C4-2B (cell line): ENCODE measurements at regions not wholly inside any gene's neighbourhood (a gene's known extent, or its start where the extent isn't known, plus 50 kb on each side); places are given as distances from the start of the nearest gene placed in this dataset.

Source experiments
- ZFX ChIP-seq: fragments of 450-650 bp; IDR thresholded peaks from 2 replicates; pipeline ENCODE4 v1.6.1; 2017
- TF ChIP-seq, protein P1 (sequence below): fragments of 450-650 bp; conservative IDR thresholded peaks from 2 replicates; pipeline ENCODE4 v1.5.1; 2017; ENCODE audit warnings: mild to moderate bottlenecking

DNA sequence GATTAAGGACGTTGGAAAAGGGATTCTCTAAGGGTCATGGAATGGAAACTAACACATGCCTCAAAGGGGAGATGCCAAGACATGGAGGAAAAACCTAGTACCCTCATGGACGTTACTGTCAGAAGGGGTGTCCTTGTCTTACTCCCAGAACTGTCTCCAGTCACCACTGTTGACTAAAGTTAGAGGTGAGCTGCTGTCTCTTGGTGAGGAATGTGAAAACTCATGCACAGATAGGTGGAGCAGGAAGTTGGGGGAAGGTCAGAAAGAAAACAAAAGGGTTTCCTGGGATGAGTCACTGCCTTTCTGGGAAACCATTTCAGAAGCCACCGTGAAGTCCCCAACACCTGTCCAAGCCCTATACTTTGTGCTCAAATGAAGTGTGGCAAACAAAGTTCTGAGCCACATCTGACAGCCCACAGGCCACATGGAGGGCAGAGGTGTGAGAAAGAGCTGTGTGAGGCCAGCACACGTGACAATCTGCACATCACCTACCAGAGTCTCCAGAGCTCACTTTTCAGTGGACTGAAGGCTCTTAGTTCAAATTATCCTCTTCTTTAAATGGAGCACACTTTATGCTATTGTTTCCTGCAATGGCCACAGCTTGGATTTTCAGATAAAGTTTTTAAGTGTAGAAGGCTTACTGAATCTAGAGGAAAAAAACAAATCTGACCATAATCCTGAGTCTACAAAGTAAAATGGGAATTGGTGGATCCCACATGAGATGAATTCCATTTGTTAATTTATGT is 92.9 kb upstream of the EGLN3 start:
- TF ChIP-seq, protein P1, sequence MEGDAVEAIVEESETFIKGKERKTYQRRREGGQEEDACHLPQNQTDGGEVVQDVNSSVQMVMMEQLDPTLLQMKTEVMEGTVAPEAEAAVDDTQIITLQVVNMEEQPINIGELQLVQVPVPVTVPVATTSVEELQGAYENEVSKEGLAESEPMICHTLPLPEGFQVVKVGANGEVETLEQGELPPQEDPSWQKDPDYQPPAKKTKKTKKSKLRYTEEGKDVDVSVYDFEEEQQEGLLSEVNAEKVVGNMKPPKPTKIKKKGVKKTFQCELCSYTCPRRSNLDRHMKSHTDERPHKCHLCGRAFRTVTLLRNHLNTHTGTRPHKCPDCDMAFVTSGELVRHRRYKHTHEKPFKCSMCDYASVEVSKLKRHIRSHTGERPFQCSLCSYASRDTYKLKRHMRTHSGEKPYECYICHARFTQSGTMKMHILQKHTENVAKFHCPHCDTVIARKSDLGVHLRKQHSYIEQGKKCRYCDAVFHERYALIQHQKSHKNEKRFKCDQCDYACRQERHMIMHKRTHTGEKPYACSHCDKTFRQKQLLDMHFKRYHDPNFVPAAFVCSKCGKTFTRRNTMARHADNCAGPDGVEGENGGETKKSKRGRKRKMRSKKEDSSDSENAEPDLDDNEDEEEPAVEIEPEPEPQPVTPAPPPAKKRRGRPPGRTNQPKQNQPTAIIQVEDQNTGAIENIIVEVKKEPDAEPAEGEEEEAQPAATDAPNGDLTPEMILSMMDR, result no peak
- TF ChIP-seq ZFX, result no peak
